H1 (cell line): ENCODE measurements at regions not wholly inside any gene's neighbourhood (a gene's known extent, or its start where the extent isn't known, plus 50 kb on each side); places are given as distances from the start of the nearest gene placed in this dataset.

Source experiments
- GTF2F1 ChIP-seq: IDR thresholded peaks from 2 replicates; pipeline ENCODE4 v1.6.1; 2012; ENCODE audit warnings: low read depth, low read length, improper control_type of control experiment, borderline replicate concordance
- SP1 ChIP-seq: IDR thresholded peaks from 2 replicates; pipeline ENCODE4 v1.6.1; 2011; ENCODE audit warnings: low read depth, low read length
- SRF ChIP-seq: IDR thresholded peaks from 2 replicates; pipeline ENCODE4 v1.6.1; 2011; ENCODE audit warnings: mild to moderate bottlenecking, low read depth, low read length, moderate library complexity
- SUZ12 ChIP-seq: fragments of 200-600 bp; sonication (generic); IDR thresholded peaks from 2 replicates; pipeline ENCODE4 v1.6.1; 2012; ENCODE audit warnings: mild to moderate bottlenecking, inconsistent platforms, low read length, moderate library complexity, mixed read lengths
- TF ChIP-seq, protein P1 (sequence below): IDR thresholded peaks from 2 replicates; pipeline ENCODE4 v1.6.1; 2012; ENCODE audit warnings: low read length, inconsistent platforms

DNA sequence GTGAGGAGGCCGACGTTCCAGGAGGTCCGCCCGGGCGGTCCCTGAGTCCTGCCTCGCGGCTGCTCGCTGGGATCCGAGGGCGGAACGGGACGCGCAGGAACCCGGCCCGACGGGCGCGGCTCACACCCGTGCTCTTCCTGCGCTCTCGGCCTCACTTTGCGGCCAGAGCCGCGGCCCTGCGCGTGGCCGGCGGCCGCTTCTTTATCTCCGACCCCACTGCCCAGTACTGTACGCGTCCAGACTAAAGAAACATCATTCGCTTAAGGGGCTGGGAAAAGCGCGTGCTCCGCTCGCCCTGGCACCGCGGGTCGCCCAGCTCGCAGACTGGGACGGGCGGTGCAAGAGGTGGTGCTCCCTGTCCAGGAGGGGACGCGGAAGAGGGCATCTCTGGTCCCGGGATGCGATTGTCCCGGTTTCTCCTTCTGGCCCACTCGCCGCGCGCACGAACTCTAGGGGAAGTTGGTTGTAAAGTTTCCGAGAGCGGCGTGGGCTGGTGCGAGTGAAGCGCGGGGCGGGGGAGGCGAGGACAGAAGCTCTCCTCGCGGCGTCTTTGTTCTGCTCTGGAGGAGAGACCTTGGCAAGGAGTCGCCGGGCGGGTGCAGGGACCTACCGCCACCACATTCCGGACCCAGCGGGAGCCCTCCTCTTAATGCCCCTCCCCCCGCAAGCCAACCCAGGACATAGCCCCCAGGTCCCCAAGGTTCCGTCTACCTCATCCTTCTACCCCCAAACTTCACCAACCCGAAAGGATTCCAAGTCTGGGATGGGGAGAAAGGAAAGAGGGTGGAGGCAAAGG lies 71.0 kb downstream of the SOX4 start (continued):
- TF ChIP-seq, protein P1, sequence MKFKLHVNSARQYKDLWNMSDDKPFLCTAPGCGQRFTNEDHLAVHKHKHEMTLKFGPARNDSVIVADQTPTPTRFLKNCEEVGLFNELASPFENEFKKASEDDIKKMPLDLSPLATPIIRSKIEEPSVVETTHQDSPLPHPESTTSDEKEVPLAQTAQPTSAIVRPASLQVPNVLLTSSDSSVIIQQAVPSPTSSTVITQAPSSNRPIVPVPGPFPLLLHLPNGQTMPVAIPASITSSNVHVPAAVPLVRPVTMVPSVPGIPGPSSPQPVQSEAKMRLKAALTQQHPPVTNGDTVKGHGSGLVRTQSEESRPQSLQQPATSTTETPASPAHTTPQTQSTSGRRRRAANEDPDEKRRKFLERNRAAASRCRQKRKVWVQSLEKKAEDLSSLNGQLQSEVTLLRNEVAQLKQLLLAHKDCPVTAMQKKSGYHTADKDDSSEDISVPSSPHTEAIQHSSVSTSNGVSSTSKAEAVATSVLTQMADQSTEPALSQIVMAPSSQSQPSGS = no peak
- TF ChIP-seq SP1 = 0 out of 2 replicates have a peak, but pooled peaks have one; percentile 50
- TF ChIP-seq SRF = no peak
- no peak for TF ChIP-seq GTF2F1
- TF ChIP-seq SUZ12 = 0 out of 2 replicates have a peak, but pooled peaks have one; percentile 6
- TF ChIP-seq, all 59 proteins: peak for 19
